GM12891 (cell line): ENCODE measurements at regions not wholly inside any gene's neighbourhood (a gene's known extent, or its start where the extent isn't known, plus 50 kb on each side); places are given as distances from the start of the nearest gene placed in this dataset.

Experiments used
- POLR2A ChIP-seq: IDR thresholded peaks from 2 replicates; pipeline ENCODE4 v1.6.1; 2011; ENCODE audit warnings: low read depth, low read length, control low read depth
- POLR2AphosphoS5 ChIP-seq: IDR thresholded peaks from 2 replicates; pipeline ENCODE4 v1.6.1; 2011; ENCODE audit warnings: low read depth, low read length, control low read depth

- TF ChIP-seq POLR2AphosphoS5 (no peak), POLR2A (no peak)
Observed at GRCh38 chr18:77482190-77483085, 232.8 kb downstream of the GALR1 start.
